ENCODE measurements at regions not wholly inside any gene's neighbourhood (a gene's known extent, or its start where the extent isn't known, plus 50 kb on each side); places are given as distances from the start of the nearest gene placed in this dataset.

DNA sequence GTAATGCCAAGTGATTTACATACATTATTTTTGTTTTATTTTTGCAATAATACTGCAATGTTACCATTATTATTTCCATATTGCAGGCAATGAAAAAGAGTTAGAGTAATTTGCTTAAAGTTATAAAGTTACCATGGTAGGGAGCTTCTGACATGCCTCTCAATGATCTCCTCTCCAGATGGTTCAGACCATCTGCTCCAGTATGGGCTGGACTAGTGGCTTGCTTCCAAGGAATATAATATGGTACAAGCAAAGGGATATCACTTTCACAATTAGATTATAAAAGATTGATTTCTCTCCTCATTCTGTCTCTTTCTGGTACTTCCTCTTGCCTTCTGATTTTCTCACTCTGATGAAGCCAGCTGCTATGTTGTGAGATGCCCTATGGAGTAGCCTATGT is 245.4 kb downstream of the INSIG2 start:
- no peak overlapping the region for H3K27ac ChIP-seq
- no peak overlapping the region for H3K4me2 ChIP-seq
- no peaks in the 10 kb centered on the region for H4K20me1 ChIP-seq
- no peak overlapping the region for H3K9ac ChIP-seq
- peaks cover 0 to 9% (median 0%) of the 10 kb centered on the region in 10 experiments; a peak in 2 of 20 replicates for H3K4me1 ChIP-seq
- no peak for TF ChIP-seq Cebpa-rat (IDR thresholded peaks at IDR 0.05)
- H3K9me3 ChIP-seq (replicated peaks in 1 of 11): peaks cover 0 to 9% (median 0%) of the 10 kb centered on the region in 11 experiments; a peak in 4 of 22 replicates
- H3K4me3 ChIP-seq: no peak overlapping the region
- no peaks in the 10 kb centered on the region for H3K36me3 ChIP-seq
- H3K27me3 ChIP-seq: no peaks in the 10 kb centered on the region

DNA sequence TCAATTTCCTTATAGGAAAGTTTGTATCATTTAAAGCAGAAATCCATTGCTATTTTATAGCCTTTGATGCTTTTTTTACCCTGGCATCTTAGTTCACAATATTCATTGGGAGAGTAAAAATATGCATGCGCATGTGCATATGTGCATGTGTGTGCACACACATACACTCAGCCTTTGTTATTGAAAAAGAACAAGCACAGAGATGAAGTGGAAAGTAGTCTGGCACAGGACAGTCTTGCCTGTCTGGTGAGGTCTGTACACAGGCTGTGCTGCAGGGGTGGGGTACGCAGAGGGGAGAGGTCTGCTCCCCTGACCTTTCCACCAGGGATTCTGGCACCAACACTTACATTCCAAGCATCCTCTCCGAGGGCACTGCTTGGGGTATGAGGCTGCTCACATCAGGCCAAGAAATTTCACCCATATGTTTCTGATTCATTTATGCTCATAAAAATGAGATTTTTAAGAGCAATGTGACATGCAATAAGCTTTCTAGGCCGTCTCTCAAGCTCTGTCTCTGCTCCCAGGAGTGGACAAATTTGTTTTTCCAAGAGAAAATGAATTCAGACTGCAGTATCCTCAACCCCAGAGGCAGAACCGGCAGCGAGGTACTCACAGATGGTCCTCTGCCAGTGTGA is 237.2 kb downstream of the INSIG2 start:
- Histone ChIP-seq H3K4me2 (no peak overlapping the region), H3K4me3 (no peak overlapping the region), H3K36me3 (no peaks in the 10 kb centered on the region), H4K20me1 (no peaks in the 10 kb centered on the region), H3K9me3 (replicated peaks in 1 of 11) (no peaks in the 10 kb centered on the region), H3K4me1 (peaks cover 0 to 7% (median 0%) of the 10 kb centered on the region in 10 experiments; a peak in 2 of 20 replicates), H3K27ac (no peak overlapping the region), H3K9ac (no peak overlapping the region), H3K27me3 (no peaks in the 10 kb centered on the region)
- no peak for TF ChIP-seq Cebpa-rat (IDR thresholded peaks at IDR 0.05)

DNA sequence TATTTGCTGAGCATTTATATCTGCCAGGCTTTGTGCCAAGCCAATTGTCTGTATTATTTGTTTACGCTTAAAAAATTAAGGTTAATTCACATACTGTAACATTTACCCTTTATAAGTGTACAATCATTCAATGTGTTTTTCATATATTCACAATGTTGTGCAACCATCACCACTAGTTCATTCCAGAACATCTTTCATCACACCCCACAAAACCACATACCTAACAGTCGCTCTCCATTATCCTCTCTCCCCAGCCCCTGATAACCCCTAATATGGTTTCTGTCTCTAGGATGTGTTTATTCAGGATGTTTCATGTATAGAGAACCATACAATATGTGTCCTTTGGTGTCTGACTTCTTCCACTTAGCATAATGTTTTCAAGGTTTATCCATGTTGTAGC is 234.1 kb downstream of the INSIG2 start:
- no peak overlapping the region for H3K4me3 ChIP-seq
- TF ChIP-seq Cebpa-rat (IDR thresholded peaks at IDR 0.05): no peak
- H3K36me3 ChIP-seq: no peaks in the 10 kb centered on the region
- no peaks in the 10 kb centered on the region for H3K4me1 ChIP-seq
- no peaks in the 10 kb centered on the region for H3K9me3 ChIP-seq (replicated peaks in 1 of 11)
- no peak overlapping the region for H3K27ac ChIP-seq
- H3K27me3 ChIP-seq: no peaks in the 10 kb centered on the region
- H4K20me1 ChIP-seq: no peaks in the 10 kb centered on the region
- H3K9ac ChIP-seq: no peak overlapping the region
- H3K4me2 ChIP-seq: no peak overlapping the region

DNA sequence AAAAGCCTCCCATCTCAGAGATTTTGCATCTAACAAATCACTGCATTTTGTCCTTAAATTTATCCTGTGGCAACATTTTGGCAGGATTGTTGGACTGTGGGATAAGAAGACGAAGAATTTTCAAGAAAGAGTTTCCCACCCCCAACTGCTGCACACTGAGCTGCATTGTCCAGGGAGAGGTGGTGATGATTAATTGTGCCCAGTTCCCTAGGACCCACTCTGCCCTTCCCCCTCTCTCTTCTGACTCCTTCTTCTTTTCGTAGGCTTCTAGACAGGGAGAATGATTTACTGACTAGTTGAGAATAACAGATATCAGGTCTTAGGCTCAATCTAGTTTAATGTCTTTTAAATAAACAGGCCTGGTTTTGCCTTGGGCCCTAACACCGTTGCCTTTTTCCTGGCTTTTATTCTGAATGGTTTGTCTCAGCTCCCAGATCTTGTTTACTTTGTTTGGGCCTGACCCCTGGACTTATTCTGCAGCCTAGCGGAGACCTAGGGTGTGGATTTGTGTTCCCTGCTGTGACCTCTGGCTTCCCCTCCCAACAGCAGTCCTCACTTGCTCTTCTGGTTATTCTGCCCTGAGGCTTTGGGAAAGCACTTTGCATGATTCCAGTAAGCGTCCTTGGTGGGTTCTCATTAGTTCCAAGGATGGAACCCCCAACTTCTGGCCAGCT is 233.3 kb downstream of the INSIG2 start:
- H3K27me3 ChIP-seq: no peaks in the 10 kb centered on the region
- no peaks in the 10 kb centered on the region for H3K9me3 ChIP-seq (replicated peaks in 1 of 11)
- no peaks in the 10 kb centered on the region for H3K4me1 ChIP-seq
- TF ChIP-seq Cebpa-rat (IDR thresholded peaks at IDR 0.05): no peak
- H3K4me2 ChIP-seq: no peak overlapping the region
- H3K36me3 ChIP-seq: no peaks in the 10 kb centered on the region
- no peaks in the 10 kb centered on the region for H4K20me1 ChIP-seq
- H3K9ac ChIP-seq: no peak overlapping the region
- H3K27ac ChIP-seq: no peak overlapping the region
- H3K4me3 ChIP-seq: no peak overlapping the region

DNA sequence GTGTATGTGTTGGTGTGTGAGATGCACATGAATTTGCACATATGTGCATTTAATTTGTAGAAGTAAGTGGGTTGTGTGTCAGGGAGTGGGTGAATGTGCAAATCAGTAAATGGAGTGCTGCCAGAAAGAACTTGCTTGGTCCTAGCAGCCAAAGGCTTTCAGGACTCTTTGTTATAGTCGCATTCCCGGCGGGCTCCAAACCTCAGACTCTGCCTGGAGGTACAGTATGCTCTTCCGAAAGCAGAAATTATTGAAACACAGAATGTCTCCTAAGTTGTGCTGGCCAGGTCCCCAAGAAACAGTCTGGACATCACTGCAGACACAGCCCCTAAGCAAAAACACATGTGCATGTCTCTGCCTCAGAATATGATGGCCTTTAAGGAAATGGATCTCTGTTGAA is 232.4 kb downstream of the INSIG2 start:
- TF ChIP-seq Cebpa-rat (IDR thresholded peaks at IDR 0.05): no peak
- no peak overlapping the region for H3K4me3 ChIP-seq
- no peaks in the 10 kb centered on the region for H3K36me3 ChIP-seq
- no peak overlapping the region for H3K27ac ChIP-seq
- H3K4me1 ChIP-seq: no peaks in the 10 kb centered on the region
- H3K9me3 ChIP-seq (replicated peaks in 1 of 11): no peaks in the 10 kb centered on the region
- no peaks in the 10 kb centered on the region for H3K27me3 ChIP-seq
- no peaks in the 10 kb centered on the region for H4K20me1 ChIP-seq
- no peak overlapping the region for H3K9ac ChIP-seq
- no peak overlapping the region for H3K4me2 ChIP-seq

DNA sequence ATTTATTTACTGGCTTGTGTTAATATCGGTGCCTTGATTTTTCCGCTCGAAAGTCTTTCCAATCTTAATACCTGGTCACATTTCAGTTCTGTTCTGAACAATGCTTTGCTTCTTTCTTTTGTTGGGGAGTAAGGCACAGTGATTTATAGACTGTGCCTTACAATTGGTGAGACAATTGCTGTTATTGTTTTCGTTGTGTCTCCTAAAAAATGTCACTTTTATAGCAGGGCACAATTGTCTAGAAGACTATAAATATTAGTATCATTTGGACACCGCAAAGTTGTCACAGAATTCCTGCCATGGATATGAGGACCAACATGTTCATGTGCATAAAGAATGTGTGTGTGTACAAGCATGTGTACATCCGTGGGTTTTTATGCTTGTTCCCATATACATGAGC is 231.9 kb downstream of the INSIG2 start:
- TF ChIP-seq Cebpa-rat (IDR thresholded peaks at IDR 0.05): no peak
- Histone ChIP-seq H3K9me3 (replicated peaks in 1 of 11) (no peaks in the 10 kb centered on the region), H3K4me2 (no peak overlapping the region), H3K9ac (no peak overlapping the region), H3K27me3 (no peaks in the 10 kb centered on the region), H4K20me1 (no peaks in the 10 kb centered on the region), H3K36me3 (no peaks in the 10 kb centered on the region), H3K27ac (no peak overlapping the region), H3K4me1 (no peaks in the 10 kb centered on the region), H3K4me3 (no peak overlapping the region)

DNA sequence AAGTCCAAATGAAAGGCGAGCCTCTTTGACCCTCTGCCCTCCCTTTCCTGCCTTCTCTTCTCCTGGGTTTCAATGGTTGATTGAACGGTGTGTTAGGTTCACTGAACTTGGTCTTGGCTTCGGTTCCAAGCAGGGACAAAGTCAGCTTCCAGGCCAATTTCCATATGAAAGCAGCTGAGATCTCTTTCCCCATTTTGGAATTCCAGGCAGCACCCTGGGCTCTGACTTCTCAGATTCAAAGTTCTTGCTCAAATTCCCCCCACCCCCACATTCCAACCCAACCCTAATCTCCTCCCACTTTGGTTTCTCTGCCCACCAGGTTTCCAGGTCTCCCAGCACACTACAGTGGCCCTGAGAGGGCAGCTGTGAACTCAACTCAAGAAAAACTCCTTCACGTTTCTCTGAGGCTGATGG is 231.0 kb downstream of the INSIG2 start:
- no peak overlapping the region for H3K4me3 ChIP-seq
- no peak overlapping the region for H3K27ac ChIP-seq
- H3K36me3 ChIP-seq: no peaks in the 10 kb centered on the region
- no peaks in the 10 kb centered on the region for H3K27me3 ChIP-seq
- H3K4me1 ChIP-seq: no peaks in the 10 kb centered on the region
- no peak for TF ChIP-seq Cebpa-rat (IDR thresholded peaks at IDR 0.05)
- no peaks in the 10 kb centered on the region for H3K9me3 ChIP-seq (replicated peaks in 1 of 11)
- H3K9ac ChIP-seq: no peak overlapping the region
- no peaks in the 10 kb centered on the region for H4K20me1 ChIP-seq
- H3K4me2 ChIP-seq: no peak overlapping the region

DNA sequence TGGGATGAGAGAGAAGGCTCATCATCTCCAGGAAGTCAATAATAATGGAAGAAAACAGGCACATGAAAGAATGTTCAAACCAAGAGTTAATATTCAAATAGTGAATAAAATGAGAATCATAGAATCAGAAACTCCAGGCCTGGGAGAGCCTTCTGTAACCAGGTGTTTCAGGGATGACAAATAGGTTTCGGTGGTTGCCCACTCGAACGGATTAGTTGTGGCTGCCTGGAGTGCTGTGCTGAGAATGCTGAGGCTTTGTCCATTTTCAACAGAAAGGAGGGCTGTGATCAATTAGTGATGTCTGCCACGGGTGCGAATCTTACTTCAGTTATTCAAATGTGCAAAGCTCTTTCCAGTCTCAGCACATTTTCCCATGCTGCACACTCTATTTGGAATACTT is 227.3 kb downstream of the INSIG2 start:
- Histone ChIP-seq H3K4me2 (no peak overlapping the region), H4K20me1 (no peaks in the 10 kb centered on the region), H3K9ac (no peak overlapping the region), H3K27me3 (no peaks in the 10 kb centered on the region), H3K9me3 (replicated peaks in 1 of 11) (no peaks in the 10 kb centered on the region), H3K36me3 (no peaks in the 10 kb centered on the region), H3K4me3 (no peak overlapping the region), H3K4me1 (no peaks in the 10 kb centered on the region), H3K27ac (no peak overlapping the region)
- TF ChIP-seq Cebpa-rat (IDR thresholded peaks at IDR 0.05): no peak

DNA sequence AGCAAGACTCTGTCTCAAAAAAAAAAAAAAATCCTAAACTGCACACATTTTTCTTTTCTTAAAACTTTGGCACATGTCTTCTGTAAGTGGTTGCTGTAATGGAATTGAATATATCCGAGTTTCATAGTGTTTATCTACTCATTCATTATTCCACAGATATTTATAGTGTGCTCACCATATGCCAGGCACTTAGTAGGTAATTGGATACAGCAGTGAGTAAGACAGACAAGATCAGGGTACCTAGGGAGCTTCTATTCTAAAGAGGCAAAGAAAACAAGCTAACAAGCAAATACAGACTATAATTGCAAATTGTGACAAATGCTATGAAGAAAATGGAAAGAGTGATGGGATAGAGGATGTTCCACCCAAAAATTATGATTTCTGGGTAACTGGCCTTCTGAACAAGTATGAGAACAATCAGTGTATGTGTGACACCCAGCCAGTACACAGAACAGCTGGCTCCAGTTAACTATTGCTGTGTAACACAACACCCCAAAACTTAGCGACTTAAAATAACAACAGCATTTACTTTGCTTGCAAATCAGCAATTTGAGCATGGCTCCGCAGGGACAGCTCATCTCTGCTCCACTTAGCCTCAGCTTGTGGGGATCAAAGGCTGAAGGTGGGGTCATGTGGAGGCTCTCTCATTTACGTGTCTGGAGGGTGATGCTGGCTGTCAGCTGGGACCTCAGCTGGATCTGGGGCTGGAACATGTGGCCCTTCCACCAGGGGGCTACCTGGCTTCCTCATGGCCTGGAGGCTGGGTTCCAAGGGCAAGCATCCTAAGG is 224.9 kb downstream of the INSIG2 start:
- Histone ChIP-seq H4K20me1 (no peaks in the 10 kb centered on the region), H3K36me3 (no peaks in the 10 kb centered on the region), H3K9ac (no peak overlapping the region), H3K27ac (no peak overlapping the region), H3K4me3 (no peak overlapping the region), H3K27me3 (no peaks in the 10 kb centered on the region), H3K4me1 (no peaks in the 10 kb centered on the region), H3K4me2 (no peak overlapping the region), H3K9me3 (replicated peaks in 1 of 11) (no peaks in the 10 kb centered on the region)
- no peak for TF ChIP-seq Cebpa-rat (IDR thresholded peaks at IDR 0.05)
